GM21529 (cell line): ENCODE measurements at regions not wholly inside any gene's neighbourhood (a gene's known extent, or its start where the extent isn't known, plus 50 kb on each side); places are given as distances from the start of the nearest gene placed in this dataset.
"Not testable (repeated sequence)": the region's sequence is repeated elsewhere in the genome, so short reads cannot be mapped to it uniquely, and the experiment has no call there.

Experiments
- ATAC-seq: cut with Tn5 transposase; IDR thresholded peaks from one replicate; pipeline ENCODE4 v1.9.1; 2021; ENCODE audit not compliant: unreplicated experiment

DNA sequence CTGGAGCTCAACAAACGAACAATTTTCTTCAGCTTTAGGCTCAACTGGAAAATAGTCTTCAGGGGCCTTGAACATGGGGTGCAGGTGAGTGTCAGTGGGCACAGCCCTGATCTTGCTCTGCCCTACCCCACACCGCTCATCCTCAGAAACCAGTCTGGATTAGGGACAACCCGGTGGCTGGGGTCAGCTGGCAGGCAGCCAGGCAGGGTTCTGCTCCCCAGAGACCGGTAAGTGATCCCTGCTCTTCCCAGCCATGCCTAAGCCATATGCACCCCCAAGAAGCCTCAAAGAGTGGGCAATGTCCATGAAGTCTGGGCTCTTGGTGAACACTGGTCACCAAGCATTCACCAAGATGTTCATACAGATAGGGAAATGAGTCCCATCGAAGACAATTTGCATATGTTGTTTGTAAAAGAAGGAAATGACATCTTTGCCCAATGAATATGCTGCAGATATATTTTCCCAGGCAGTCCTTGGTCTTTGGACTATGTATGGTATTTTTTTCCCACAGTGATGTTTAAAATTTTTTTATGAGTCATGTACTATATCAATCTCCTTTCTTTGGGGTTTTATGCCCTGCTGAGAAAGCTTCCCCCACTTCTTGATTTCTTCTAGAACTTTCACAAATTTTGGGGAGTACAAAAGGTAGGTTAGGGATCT is 63.9 kb upstream of the VASH1 start:
- ATAC-seq, result no peak

GRCh38 chr14:76698191-76698590 is 63.1 kb upstream of the VASH1 start:
- ATAC-seq, result no peak

DNA sequence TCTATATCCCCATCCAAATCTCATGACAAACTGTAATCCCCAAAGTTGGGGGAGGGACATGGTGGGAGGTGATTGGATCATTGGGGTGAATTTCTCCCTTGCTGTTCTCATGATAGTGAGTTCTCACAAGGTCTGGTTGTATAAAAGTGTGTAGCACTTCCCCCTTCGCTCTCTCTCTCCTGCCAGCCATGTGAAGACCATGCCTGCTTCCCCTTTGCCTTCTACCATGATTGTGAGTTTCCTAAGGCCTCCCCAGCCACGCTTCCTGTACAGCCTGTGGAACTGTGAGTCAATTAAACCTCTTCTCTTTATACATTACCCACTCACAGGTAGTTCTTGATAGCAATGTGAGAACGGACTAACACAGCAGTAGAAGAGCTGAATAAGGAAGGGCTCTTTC is 62.6 kb upstream of the VASH1 start:
- ATAC-seq, result no peak

DNA sequence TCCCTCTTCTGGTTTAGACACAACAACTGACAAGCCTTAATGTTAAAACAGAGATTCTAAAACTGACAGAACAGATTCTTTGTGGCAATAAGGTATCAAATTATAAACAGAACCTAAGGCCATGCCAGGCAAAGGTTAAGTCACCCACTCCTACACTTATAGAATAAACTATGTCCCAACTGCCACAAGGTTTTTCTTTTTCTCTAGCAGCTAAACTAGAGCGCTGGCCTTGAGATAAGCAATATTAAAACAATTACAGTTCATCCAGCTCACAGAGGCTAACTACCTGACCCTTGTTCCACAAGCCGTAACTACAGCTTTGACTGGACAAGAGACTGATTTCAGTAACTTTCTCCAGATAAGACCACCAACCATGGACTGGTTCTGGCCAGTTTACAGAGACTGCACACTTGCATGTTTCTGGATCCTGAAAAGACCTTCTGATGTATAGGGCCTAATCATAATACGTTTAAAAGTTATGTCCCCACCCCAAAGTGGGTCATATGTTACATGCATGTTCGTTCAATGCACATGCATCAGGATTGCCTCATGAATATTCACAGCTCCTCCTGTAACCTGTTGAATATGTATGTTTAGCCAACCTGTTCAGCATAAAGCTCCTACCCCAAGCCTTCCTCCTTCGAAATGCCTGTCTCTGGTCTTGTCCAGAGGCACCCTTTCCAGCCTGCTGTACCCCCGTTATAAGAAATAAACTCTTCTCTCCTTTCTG is 61.9 kb upstream of the VASH1 start:
- no peak for ATAC-seq

GRCh38 chr14:76699939-76700590 is 61.2 kb upstream of the VASH1 start:
- no peak for ATAC-seq

GRCh38 chr14:76701436-76701835 is 59.8 kb upstream of the VASH1 start:
- no peak for ATAC-seq

- ATAC-seq, result no peak
Measured at GRCh38 chr14:76701981-76702380, 59.3 kb upstream of the VASH1 start.

DNA sequence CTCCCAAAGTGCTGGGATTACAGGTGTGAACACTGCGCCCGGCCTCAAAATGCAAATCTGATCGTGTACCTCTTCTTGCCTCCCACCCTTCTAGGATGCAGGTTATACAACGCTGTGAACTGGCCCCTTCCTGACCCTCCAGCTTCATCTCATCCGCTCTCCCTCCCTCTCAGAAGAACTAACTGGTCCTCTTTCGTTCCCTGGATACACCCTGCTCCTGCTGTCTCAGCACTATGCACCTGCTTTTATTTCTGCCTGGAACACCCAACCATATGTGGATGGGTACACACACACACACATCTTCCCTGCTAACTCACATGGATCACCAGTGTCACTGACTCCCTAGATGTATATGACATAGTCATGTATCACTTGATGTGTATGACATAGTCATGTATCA is 56.1 kb upstream of the VASH1 start:
- no peak for ATAC-seq

DNA sequence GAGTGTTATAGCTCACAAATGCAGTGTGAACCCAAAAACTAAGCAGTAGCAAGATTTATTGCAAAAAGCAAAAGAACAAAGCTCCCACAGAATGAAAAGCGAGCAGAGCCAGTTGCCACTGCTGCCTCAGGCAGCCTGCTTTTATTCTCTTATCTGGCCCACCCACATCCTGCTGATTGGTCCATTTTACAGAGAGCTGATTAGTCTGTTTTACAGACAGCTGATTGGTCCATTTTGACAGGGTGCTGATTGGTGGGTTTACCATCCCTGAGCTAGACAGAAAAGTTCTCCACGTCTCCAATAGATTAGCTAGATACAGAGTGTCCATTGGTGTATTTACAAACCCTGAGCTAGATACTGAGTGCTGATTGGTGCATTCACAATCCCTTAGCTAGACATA is 55.1 kb upstream of the VASH1 start:
- ATAC-seq, result not testable (repeated sequence)

DNA sequence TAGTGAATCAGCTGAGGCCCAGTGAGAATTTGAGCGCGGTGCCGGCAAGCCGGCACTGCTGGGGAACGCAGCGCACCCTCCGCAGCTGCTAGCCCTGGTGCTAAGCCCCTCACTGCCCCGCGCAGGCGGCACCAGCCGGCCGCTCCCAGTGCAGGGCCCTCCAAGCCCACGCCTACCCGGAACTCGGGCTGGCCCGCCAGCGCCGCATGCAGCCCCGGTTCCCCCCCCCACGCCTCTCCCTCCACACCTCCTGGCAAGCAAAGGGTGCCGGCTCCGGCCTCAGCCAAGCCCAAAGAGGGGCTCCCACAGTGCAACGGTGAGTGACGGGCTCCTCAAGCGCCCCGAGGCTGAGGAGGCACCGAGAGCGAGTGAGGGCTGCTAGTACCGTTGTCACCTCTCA is 54.5 kb upstream of the VASH1 start:
- ATAC-seq, result no peak

- no peak for ATAC-seq
Measured at GRCh38 chr14:76708028-76708427, 53.2 kb upstream of the VASH1 start.

DNA sequence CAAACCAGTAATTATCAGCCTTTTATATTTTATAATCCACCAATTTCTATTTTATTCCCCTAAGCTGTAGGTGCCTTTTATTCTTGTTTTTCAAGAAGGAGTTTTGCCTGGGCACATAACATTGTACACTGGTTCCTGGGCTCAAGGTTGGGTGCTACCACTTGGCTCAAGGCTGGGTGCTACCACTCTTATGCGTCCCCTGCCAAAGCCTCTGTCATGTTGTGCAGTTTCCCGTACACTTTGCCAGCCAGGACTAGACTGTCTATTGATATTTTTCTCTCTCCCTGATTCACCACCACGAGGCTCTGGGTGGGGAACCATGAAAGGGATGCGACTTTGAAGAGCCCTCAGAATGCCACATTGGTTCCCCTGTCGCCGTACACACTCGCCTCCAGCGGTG is 52.5 kb upstream of the VASH1 start:
- no peak for ATAC-seq

DNA sequence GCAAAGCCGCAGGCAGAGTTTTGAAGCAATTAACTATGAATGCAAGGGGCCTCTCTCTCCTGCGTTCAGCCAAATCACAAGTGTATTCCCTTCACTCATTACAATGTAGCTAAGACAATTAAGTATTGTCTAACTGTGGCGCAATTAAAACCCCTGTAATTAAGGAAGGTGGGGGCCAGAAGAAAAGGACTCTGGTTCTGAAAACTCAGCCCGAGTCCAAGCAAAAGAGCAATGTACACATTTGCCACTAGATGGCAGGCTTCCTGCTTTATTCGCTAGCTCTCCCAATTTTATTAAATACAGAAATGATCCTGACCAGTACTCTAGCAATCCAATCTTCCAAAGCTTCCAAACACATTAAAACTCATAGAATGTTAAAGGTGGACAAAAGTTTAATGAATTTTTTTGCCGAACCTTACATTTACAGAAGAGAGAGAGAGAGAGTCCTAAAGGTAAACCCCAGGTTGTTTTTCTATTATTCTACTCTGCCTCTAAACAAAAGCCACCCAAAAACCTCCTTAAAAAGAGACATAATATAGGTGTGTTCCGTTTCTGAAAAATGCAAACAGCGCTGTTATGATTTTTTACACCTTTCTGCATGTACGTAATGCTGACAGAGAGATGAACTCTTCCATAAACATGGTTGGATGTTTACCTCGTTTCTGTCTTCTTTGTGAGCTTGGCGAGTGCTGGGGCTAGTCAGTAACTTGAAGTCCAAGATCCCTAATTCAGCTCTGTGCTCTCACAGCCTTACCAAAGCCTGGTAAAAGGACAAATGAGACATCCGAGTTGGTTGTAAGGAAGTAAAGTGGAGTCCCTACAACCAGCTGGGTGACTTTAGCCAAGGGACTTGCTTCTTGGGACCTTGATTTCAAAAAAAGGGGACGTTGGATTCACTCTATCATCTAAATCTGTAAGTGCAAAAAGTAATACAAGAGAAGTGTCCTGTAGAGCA is 50.9 kb upstream of the VASH1 start:
- ATAC-seq, result no peak
